ENCODE measurements at regions not wholly inside any gene's neighbourhood (a gene's known extent, or its start where the extent isn't known, plus 50 kb on each side); places are given as distances from the start of the nearest gene placed in this dataset.

DNA sequence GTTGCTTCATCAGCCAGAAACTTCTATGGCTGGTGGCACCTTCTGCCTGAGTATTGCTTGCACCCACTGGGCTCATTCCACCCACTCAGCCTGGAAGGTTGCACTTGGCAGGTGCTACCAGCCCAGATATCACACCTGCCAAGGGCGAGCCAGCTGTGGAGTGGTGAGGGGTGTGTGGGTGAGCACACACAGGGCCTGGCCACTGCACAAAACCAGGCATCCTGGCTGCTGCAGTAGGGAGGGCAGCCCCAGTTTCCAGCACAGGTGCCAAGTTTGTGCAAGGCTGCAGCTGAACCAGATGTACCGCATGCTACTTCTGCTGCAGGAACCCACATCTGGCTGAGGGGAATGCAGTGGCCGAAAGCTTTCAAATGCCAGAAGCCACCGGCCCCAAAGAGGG, 1147.8 kb downstream of the FSCB start:
- no peaks in the 10 kb centered on the region for H3K79me2 ChIP-seq (ENCODE audit: insufficient read depth, low read length)
- TF ChIP-seq RFX1 (IDR thresholded peaks at IDR 0.05) (no peak), ZNF451 (CRISPR knock-in tag; IDR thresholded peaks at IDR 0.05) (no peak), AGO1 (IDR thresholded peaks at IDR 0.05; ENCODE audit: low read depth, low read length, poor library complexity, severe bottlenecking) (no peak), ZNF546 (CRISPR knock-in tag; conservative IDR thresholded peaks at IDR 0.05) (no peak), SP2 (CRISPR knock-in tag; IDR thresholded peaks at IDR 0.05) (no peak), KLF16 (CRISPR knock-in tag; IDR thresholded peaks at IDR 0.05) (no peak), ZNF570 (CRISPR knock-in tag; IDR thresholded peaks at IDR 0.05; ENCODE audit: borderline replicate concordance) (no peak), ZNF709 (CRISPR knock-in tag; IDR thresholded peaks at IDR 0.05) (no peak)
- TF ChIP-seq, protein P1, sequence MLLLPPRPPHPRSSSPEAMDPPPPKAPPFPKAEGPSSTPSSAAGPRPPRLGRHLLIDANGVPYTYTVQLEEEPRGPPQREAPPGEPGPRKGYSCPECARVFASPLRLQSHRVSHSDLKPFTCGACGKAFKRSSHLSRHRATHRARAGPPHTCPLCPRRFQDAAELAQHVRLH (CRISPR knock-in tag; IDR thresholded peaks at IDR 0.05; ENCODE audit: borderline replicate concordance, low read depth): no peak
- TF ChIP-seq, protein P2, sequence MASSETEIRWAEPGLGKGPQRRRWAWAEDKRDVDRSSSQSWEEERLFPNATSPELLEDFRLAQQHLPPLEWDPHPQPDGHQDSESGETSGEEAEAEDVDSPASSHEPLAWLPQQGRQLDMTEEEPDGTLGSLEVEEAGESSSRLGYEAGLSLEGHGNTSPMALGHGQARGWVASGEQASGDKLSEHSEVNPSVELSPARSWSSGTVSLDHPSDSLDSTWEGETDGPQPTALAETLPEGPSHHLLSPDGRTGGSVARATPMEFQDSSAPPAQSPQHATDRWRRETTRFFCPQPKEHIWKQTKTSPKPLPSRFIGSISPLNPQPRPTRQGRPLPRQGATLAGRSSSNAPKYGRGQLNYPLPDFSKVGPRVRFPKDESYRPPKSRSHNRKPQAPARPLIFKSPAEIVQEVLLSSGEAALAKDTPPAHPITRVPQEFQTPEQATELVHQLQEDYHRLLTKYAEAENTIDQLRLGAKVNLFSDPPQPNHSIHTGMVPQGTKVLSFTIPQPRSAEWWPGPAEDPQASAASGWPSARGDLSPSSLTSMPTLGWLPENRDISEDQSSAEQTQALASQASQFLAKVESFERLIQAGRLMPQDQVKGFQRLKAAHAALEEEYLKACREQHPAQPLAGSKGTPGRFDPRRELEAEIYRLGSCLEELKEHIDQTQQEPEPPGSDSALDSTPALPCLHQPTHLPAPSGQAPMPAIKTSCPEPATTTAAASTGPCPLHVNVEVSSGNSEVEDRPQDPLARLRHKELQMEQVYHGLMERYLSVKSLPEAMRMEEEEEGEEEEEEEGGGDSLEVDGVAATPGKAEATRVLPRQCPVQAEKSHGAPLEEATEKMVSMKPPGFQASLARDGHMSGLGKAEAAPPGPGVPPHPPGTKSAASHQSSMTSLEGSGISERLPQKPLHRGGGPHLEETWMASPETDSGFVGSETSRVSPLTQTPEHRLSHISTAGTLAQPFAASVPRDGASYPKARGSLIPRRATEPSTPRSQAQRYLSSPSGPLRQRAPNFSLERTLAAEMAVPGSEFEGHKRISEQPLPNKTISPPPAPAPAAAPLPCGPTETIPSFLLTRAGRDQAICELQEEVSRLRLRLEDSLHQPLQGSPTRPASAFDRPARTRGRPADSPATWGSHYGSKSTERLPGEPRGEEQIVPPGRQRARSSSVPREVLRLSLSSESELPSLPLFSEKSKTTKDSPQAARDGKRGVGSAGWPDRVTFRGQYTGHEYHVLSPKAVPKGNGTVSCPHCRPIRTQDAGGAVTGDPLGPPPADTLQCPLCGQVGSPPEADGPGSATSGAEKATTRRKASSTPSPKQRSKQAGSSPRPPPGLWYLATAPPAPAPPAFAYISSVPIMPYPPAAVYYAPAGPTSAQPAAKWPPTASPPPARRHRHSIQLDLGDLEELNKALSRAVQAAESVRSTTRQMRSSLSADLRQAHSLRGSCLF (CRISPR knock-in tag; IDR thresholded peaks at IDR 0.05; ENCODE audit: borderline replicate concordance): no peak
- TF ChIP-seq, protein P3, sequence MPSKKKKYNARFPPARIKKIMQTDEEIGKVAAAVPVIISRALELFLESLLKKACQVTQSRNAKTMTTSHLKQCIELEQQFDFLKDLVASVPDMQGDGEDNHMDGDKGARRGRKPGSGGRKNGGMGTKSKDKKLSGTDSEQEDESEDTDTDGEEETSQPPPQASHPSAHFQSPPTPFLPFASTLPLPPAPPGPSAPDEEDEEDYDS (CRISPR knock-in tag; IDR thresholded peaks at IDR 0.05): no peak
- TF ChIP-seq, protein P4, sequence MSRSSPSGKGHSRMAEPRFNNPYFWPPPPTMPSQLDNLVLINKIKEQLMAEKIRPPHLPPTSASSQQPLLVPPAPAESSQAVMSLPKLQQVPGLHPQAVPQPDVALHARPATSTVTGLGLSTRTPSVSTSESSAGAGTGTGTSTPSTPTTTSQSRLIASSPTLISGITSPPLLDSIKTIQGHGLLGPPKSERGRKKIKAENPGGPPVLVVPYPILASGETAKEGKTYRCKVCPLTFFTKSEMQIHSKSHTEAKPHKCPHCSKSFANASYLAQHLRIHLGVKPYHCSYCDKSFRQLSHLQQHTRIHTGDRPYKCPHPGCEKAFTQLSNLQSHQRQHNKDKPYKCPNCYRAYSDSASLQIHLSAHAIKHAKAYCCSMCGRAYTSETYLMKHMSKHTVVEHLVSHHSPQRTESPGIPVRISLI (CRISPR knock-in tag; IDR thresholded peaks at IDR 0.05; ENCODE audit: borderline replicate concordance): no peak
- in situ Hi-C loops (cut with HindIII; ENCODE audit: extremely low pct_ligation_motif_present, low pct_unique_long_range_greater_than_20kb): no loop called here
- no peaks in the 10 kb centered on the region for H3K27me3 ChIP-seq (ENCODE audit: control insufficient read depth in 1 of 2, insufficient read depth in 2 of 2, low read length in 2 of 2)
- H3K4me2 ChIP-seq (ENCODE audit: low read depth, low read length): no peak overlapping the region
- no CpG with 5 or more reads among the region's 4 CpGs for WGBS (ENCODE audit: low lambda C conversion rate)
- H3K27ac ChIP-seq (ENCODE audit: extremely low read length, insufficient read depth, low read length): no peak overlapping the region
- BruUV-seq (replicated peaks): no TSS peak
- H3K9me3 ChIP-seq (ENCODE audit: low read length): no peaks in the 10 kb centered on the region
- H3K4me1 ChIP-seq (ENCODE audit: insufficient read depth, low read length): no peaks in the 10 kb centered on the region
- intact Hi-C loops (cut with micrococcal nuclease; ENCODE audit: unreplicated experiment): no loop called here
- H2AFZ ChIP-seq (ENCODE audit: low read length): no peak overlapping the region
- FAIRE-seq (no peak), DNase-seq (ENCODE audit: low spot score) (no peak), ATAC-seq (no peak)
- H3K9ac ChIP-seq (ENCODE audit: insufficient read depth, low read depth, low read length): no peak overlapping the region
- ChIA-PET CTCF (ENCODE audit: low intra/inter-chr PET ratio, low total read pairs) (no interaction called here), POLR2A (no interaction called here)
- H3K4me3 ChIP-seq (replicated peaks in 1 of 3; ENCODE audit: insufficient read depth in 1 of 3, low read depth in 2 of 3, low read length in 3 of 3): no peak overlapping the region
- H3K36me3 ChIP-seq (replicated peaks in 1 of 2; ENCODE audit: control insufficient read depth in 1 of 2, insufficient read depth in 2 of 2, low read length in 2 of 2): no peaks in the 10 kb centered on the region
- no peaks in the 10 kb centered on the region for H4K20me1 ChIP-seq (ENCODE audit: insufficient read depth, low read length)
